Hepatocyte (in vitro differentiated cells): ENCODE measurements at regions not wholly inside any gene's neighbourhood (a gene's known extent, or its start where the extent isn't known, plus 50 kb on each side); places are given as distances from the start of the nearest gene placed in this dataset.

Source experiments
- DNase-seq: peaks from one replicate; pipeline ENCODE4 v3.0.0-alpha.2; 2016; ENCODE audit warnings: low spot score
- H2AFZ ChIP-seq: fragments of 200-600 bp; sonication (generic); 2 replicates; pipeline ENCODE4 v1.6.0; 2016; ENCODE audit warnings: antibody characterized with exemption, mild to moderate bottlenecking
- H3K27ac ChIP-seq: fragments of 200-600 bp; sonication (generic); 2 replicates; pipeline ENCODE4 v1.5.1; 2016; ENCODE audit warnings: mild to moderate bottlenecking
- H3K27me3 ChIP-seq: fragments of 200-600 bp; sonication (generic); 2 replicates; pipeline ENCODE4 v1.6.1; 2016
- H3K36me3 ChIP-seq: fragments of 200-600 bp; sonication (generic); replicated peaks from 2 replicates; pipeline ENCODE4 v1.5.1; 2016; ENCODE audit warnings: low read depth; ENCODE audit not compliant: insufficient read depth
- H3K4me1 ChIP-seq: fragments of 200-600 bp; sonication (generic); 2 replicates; pipeline ENCODE4 v1.5.1; 2016; ENCODE audit warnings: mild to moderate bottlenecking, moderate library complexity; ENCODE audit not compliant: insufficient read depth
- H3K4me2 ChIP-seq: fragments of 200-600 bp; sonication (generic); 2 replicates; pipeline ENCODE4 v1.6.0; 2016
- H3K4me3 ChIP-seq: fragments of 200-600 bp; sonication (generic); 2 replicates; pipeline ENCODE4 v1.5.1; 2016; ENCODE audit warnings: mild to moderate bottlenecking
- H3K79me2 ChIP-seq: fragments of 200-600 bp; sonication (generic); 2 replicates; pipeline ENCODE4 v1.6.0; 2017; ENCODE audit warnings: mild to moderate bottlenecking
- H3K9me2 ChIP-seq: fragments of 200-600 bp; sonication (generic); replicated peaks from 2 replicates; pipeline ENCODE4 v1.6.0; 2017; ENCODE audit warnings: mild to moderate bottlenecking; ENCODE audit not compliant: insufficient read depth
- H3K9me3 ChIP-seq: fragments of 200-600 bp; sonication (generic); 2 replicates; pipeline ENCODE4 v1.5.1; 2016; ENCODE audit warnings: low read depth, mild to moderate bottlenecking
- H4K20me1 ChIP-seq: fragments of 200-600 bp; sonication (generic); 2 replicates; pipeline ENCODE4 v1.6.0; 2016; ENCODE audit warnings: mild to moderate bottlenecking; ENCODE audit not compliant: insufficient read depth, poor library complexity, severe bottlenecking
- CTCF ChIP-seq: fragments of 200-600 bp; sonication (generic); IDR thresholded peaks from 2 replicates; pipeline ENCODE4 v1.5.1; 2016; ENCODE audit warnings: antibody characterized with exemption, mild to moderate bottlenecking; ENCODE audit not compliant: poor library complexity
- EZH2 ChIP-seq: fragments of 200-600 bp; sonication (generic); IDR thresholded peaks from 2 replicates; pipeline ENCODE4 v1.6.1; 2016; ENCODE audit warnings: antibody characterized with exemption, mild to moderate bottlenecking, borderline replicate concordance
- EZH2phosphoT487 ChIP-seq: fragments of 200-600 bp; sonication (generic); IDR thresholded peaks from one replicate; pipeline ENCODE4 v1.6.1; 2018; ENCODE audit warnings: antibody characterized with exemption, mild to moderate bottlenecking, low read depth, moderate library complexity; ENCODE audit not compliant: unreplicated experiment, severe bottlenecking
- WGBS: methylation state at CpG from one replicate; pipeline ENCODE4 v1.1.6; 2016; ENCODE audit warnings: low lambda C conversion rate; ENCODE audit errors: missing lambda C conversion rate; 5-methylcytosine and 5-hydroxymethylcytosine counted together

GRCh38 chr1:199336745-199337640 is 690.5 kb upstream of the NR5A2 start:
- Histone ChIP-seq H4K20me1 (no peaks in the 10 kb centered on the region), H3K9me2 (no peaks in the 10 kb centered on the region), H3K9me3 (no peaks in the 10 kb centered on the region), H3K36me3 (no peaks in the 10 kb centered on the region), H3K4me3 (no peak overlapping the region), H3K4me1 (no peaks in the 10 kb centered on the region), H3K79me2 (no peaks in the 10 kb centered on the region), H3K27me3 (no peaks in the 10 kb centered on the region), H2AFZ (no peak overlapping the region), H3K27ac (no peak overlapping the region), H3K4me2 (no peak overlapping the region)
- WGBS = 98% methylated on average over 4 of the region's 4 CpGs
- DNase-seq = no peak
- no peak for TF ChIP-seq CTCF
- TF ChIP-seq EZH2 = no peak
- TF ChIP-seq EZH2phosphoT487 = no peak

- no peaks in the 10 kb centered on the region for H3K27me3 ChIP-seq
- no peak for TF ChIP-seq EZH2phosphoT487
- TF ChIP-seq CTCF = no peak
- TF ChIP-seq EZH2 = no peak
- DNase-seq = no peak
These were observed 688.8 kb upstream of the NR5A2 start for GRCh38 chr1:199338760-199339159.

DNA sequence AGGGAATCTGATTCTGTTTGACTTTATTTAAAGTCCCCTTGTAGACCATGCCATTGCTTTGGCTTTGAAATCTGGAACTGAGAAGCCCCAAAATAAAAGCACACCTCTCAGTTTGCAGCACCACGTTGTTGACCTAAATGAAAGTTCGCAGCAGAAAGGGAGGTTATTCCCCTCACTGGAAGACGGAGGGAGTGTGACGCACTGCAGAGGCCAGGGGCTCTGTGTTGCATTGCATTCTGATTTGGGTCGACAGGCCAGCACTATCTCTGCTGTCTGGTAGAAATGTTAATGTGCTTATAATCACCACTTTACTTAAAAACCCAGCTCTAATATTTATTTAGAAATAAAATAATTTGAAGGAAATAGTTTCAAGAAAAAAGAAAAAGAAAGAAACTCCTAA is 675.2 kb upstream of the NR5A2 start:
- DNase-seq = no peak
- Histone ChIP-seq H3K4me1 (no peaks in the 10 kb centered on the region), H3K27me3 (no peaks in the 10 kb centered on the region), H4K20me1 (no peaks in the 10 kb centered on the region), H3K9me2 (no peaks in the 10 kb centered on the region), H3K4me3 (no peak overlapping the region), H3K4me2 (no peak overlapping the region), H3K27ac (no peak overlapping the region), H3K9me3 (no peaks in the 10 kb centered on the region), H3K79me2 (no peaks in the 10 kb centered on the region), H2AFZ (no peak overlapping the region), H3K36me3 (no peaks in the 10 kb centered on the region)
- 54% methylated on average over 5 of the region's 5 CpGs for WGBS
- TF ChIP-seq EZH2phosphoT487 (no peak), EZH2 (no peak), CTCF (no peak)

More at GRCh38 chr1:199338760-199339159, 688.8 kb upstream of the NR5A2 start:
- Histone ChIP-seq H3K9me3 (no peaks in the 10 kb centered on the region), H3K4me2 (no peak overlapping the region), H3K4me3 (no peak overlapping the region), H4K20me1 (no peaks in the 10 kb centered on the region), H3K9me2 (no peaks in the 10 kb centered on the region), H3K27ac (no peak overlapping the region), H3K79me2 (no peaks in the 10 kb centered on the region), H3K36me3 (no peaks in the 10 kb centered on the region), H2AFZ (no peak overlapping the region), H3K4me1 (no peaks in the 10 kb centered on the region)
- 82% methylated on average over 1 of the region's 1 CpG for WGBS
